AG04449 (cell line): ENCODE measurements at regions not wholly inside any gene's neighbourhood (a gene's known extent, or its start where the extent isn't known, plus 50 kb on each side); places are given as distances from the start of the nearest gene placed in this dataset.

Experiments
- CTCF ChIA-PET: fragments of 350-600 bp; formaldehyde crosslinking; extraction: SDS; loops from one replicate; lab custom pipeline; 2021; ENCODE audit warnings: antibody characterized with exemption; lab: Yijun Ruan, JAX
- POLR2A ChIA-PET: fragments of 400-600, 350-600 bp; formaldehyde crosslinking; extraction: SDS; loops from one replicate; lab custom pipeline; 2020; ENCODE audit warnings: antibody characterized with exemption, inconsistent platforms; lab: Yijun Ruan, JAX
- DNase-seq: peaks from one replicate; pipeline ENCODE4 v3.0.0-alpha.2; 2010; ENCODE audit warnings: low read depth, low spot score
- H3K4me3 ChIP-seq: 2 replicates; pipeline ENCODE4 v1.5.1; 2011; ENCODE audit warnings: low read depth, mild to moderate bottlenecking, control low read depth, low read length
- CTCF ChIP-seq: IDR thresholded peaks from one replicate; pipeline ENCODE4 v1.5.1; 2011; ENCODE audit warnings: mild to moderate bottlenecking, moderate library complexity, low read length, control low read depth, inconsistent platforms; ENCODE audit not compliant: insufficient read depth; ENCODE audit errors: missing control alignments

GRCh38 chr5:34536699-34537098, 119.4 kb upstream of the RAI14 start:
- ChIA-PET POLR2A (no interaction called here), CTCF (interaction anchor here (0.9 to 3.6 kb wide), 4 partner anchors 10 to 362 kb away, joined by 3 to 22 read pairs (median 5); no protein-coding TSS in a partner anchor)
- no peak overlapping the region for H3K4me3 ChIP-seq
- no peak for TF ChIP-seq CTCF
- DNase-seq, result no peak

GRCh38 chr5:34538026-34538672, 118.0 kb upstream of the RAI14 start:
- no peak for TF ChIP-seq CTCF
- DNase-seq, result no peak
- no peak overlapping the region for H3K4me3 ChIP-seq
- CTCF ChIA-PET, result interaction anchor here (0.8 to 3.6 kb wide), 9 partner anchors 9 to 361 kb away, joined by 3 to 22 read pairs (median 4); no protein-coding TSS in a partner anchor
- POLR2A ChIA-PET, result no interaction called here

GRCh38 chr5:34539183-34539582, 116.9 kb upstream of the RAI14 start:
- DNase-seq, result no peak
- ChIA-PET CTCF (interaction anchor here (1.1 to 3.6 kb wide), 4 partner anchors 11 to 53 kb away, joined by 3 to 22 read pairs (median 4); no protein-coding TSS in a partner anchor), POLR2A (no interaction called here)
- no peak for TF ChIP-seq CTCF
- no peak overlapping the region for H3K4me3 ChIP-seq

- ChIA-PET CTCF (no interaction called here), POLR2A (no interaction called here)
- no peak overlapping the region for H3K4me3 ChIP-seq
- TF ChIP-seq CTCF, result no peak
- no peak for DNase-seq
Observed at GRCh38 chr5:34541067-34541466, 115.1 kb upstream of the RAI14 start.

- DNase-seq, result no peak
- POLR2A ChIA-PET, result no interaction called here
- no peak overlapping the region for H3K4me3 ChIP-seq
- TF ChIP-seq CTCF, result no peak
- CTCF ChIA-PET, result no interaction called here
Observed at GRCh38 chr5:34542818-34543217, 113.3 kb upstream of the RAI14 start.

GRCh38 chr5:34543687-34544086, 112.4 kb upstream of the RAI14 start:
- H3K4me3 ChIP-seq, result no peak overlapping the region
- ChIA-PET POLR2A (no interaction called here), CTCF (no interaction called here)
- TF ChIP-seq CTCF, result no peak
- no peak for DNase-seq
